Mesothelial cell of epicardium (in vitro differentiated cells): ENCODE measurements at regions not wholly inside any gene's neighbourhood (a gene's known extent, or its start where the extent isn't known, plus 50 kb on each side); places are given as distances from the start of the nearest gene placed in this dataset.

Experiments used
- DNase-seq, 2 experiments: peaks; one replicate each; pipeline ENCODE4 v3.0.0; 2021; ENCODE audit warnings: low spot score in 2 of 2; ENCODE audit not compliant: unreplicated experiment in 2 of 2
- H3K27ac Mint-ChIP-seq: 2 replicates; pipeline ENCODE4 v1.8.0; 2021; ENCODE audit warnings: mixed read lengths
- H3K27me3 Mint-ChIP-seq: 2 replicates; pipeline ENCODE4 v1.8.0; 2021; ENCODE audit warnings: low read depth, mixed read lengths
- H3K36me3 Mint-ChIP-seq: 2 replicates; pipeline ENCODE4 v1.8.0; 2021; ENCODE audit warnings: mixed read lengths
- H3K4me1 Mint-ChIP-seq: 2 replicates; pipeline ENCODE4 v1.8.0; 2021; ENCODE audit warnings: mixed read lengths
- H3K4me3 Mint-ChIP-seq: 2 replicates; pipeline ENCODE4 v1.8.0; 2021; ENCODE audit warnings: mild to moderate bottlenecking, moderate library complexity, mixed read lengths
- H3K9me3 Mint-ChIP-seq: 2 replicates; pipeline ENCODE4 v1.8.0; 2021; ENCODE audit warnings: mixed read lengths
- CTCF ChIP-seq: fragments of 200-600 bp; sonication (generic); IDR thresholded peaks from one replicate; pipeline ENCODE4 v1.5.0; 2021; ENCODE audit warnings: antibody characterized with exemption; ENCODE audit not compliant: unreplicated experiment

- Mint-ChIP-seq H3K4me3 (peak overlapping the region; percentile 75), H3K27ac (peak overlapping the region; percentile 26), H3K27me3 (peaks cover 2% of the 10 kb centered on the region), H3K9me3 (no peaks in the 10 kb centered on the region), H3K4me1 (peaks cover 31% of the 10 kb centered on the region), H3K36me3 (no peaks in the 10 kb centered on the region)
- DNase-seq: no peak
- no peak for TF ChIP-seq CTCF
These were observed 150.8 kb upstream of the FGGY start for GRCh38 chr1:59146056-59146455.

- no peaks in the 10 kb centered on the region for H3K36me3 Mint-ChIP-seq
- H3K9me3 Mint-ChIP-seq: no peaks in the 10 kb centered on the region
- H3K4me3 Mint-ChIP-seq: peak overlapping the region; percentile 75
- no peak for TF ChIP-seq CTCF
- peak overlapping the region; percentile 26 for H3K27ac Mint-ChIP-seq
- DNase-seq: peak in 1 of 2 experiments; percentile 50
- peaks cover 38% of the 10 kb centered on the region for H3K4me1 Mint-ChIP-seq
- peaks cover 2% of the 10 kb centered on the region for H3K27me3 Mint-ChIP-seq
These were observed 150.1 kb upstream of the FGGY start for GRCh38 chr1:59146651-59147358.

GRCh38 chr1:59149435-59149834 lies 147.5 kb upstream of the FGGY start:
- Mint-ChIP-seq H3K4me1 (peaks cover 24% of the 10 kb centered on the region), H3K27ac (no peak overlapping the region), H3K27me3 (peaks cover 2% of the 10 kb centered on the region), H3K4me3 (no peak overlapping the region), H3K36me3 (no peaks in the 10 kb centered on the region), H3K9me3 (no peaks in the 10 kb centered on the region)
- TF ChIP-seq CTCF: no peak
- no peak for DNase-seq

GRCh38 chr1:59150577-59151386 lies 146.1 kb upstream of the FGGY start:
- DNase-seq: no peak
- Mint-ChIP-seq H3K4me3 (no peak overlapping the region), H3K4me1 (peaks cover 24% of the 10 kb centered on the region), H3K27ac (peak overlapping the region; percentile 70), H3K36me3 (no peaks in the 10 kb centered on the region), H3K9me3 (no peaks in the 10 kb centered on the region), H3K27me3 (peaks cover 2% of the 10 kb centered on the region)
- no peak for TF ChIP-seq CTCF

- Mint-ChIP-seq H3K27me3 (peaks cover 2% of the 10 kb centered on the region), H3K27ac (peak overlapping the region; percentile 70), H3K4me3 (no peak overlapping the region), H3K9me3 (no peaks in the 10 kb centered on the region), H3K4me1 (peaks cover 27% of the 10 kb centered on the region), H3K36me3 (no peaks in the 10 kb centered on the region)
- TF ChIP-seq CTCF: no peak
- DNase-seq: no peak
These were observed 145.5 kb upstream of the FGGY start for GRCh38 chr1:59151387-59151761.
